ENCODE measurements at regions not wholly inside any gene's neighbourhood (a gene's known extent, or its start where the extent isn't known, plus 50 kb on each side); places are given as distances from the start of the nearest gene placed in this dataset.

GRCh38 chr11:127726367-127726766 lies 725.8 kb upstream of the KIRREL3 start:
- TF ChIP-seq CHD2 (IDR thresholded peaks at IDR 0.05; ENCODE audit: low read length, partially characterized antibody) (no peak), CTCF (IDR thresholded peaks at IDR 0.05) (no peak), RAD21 (IDR thresholded peaks at IDR 0.05; ENCODE audit: low read length) (no peak), USF1 (IDR thresholded peaks at IDR 0.05; ENCODE audit: borderline replicate concordance, low read depth) (no peak), GATA2 (CRISPR knock-in tag; IDR thresholded peaks at IDR 0.05) (no peak), POLR2AphosphoS5 (IDR thresholded peaks at IDR 0.05; ENCODE audit: low read depth, low read length) (no peak), MAX (IDR thresholded peaks at IDR 0.05; ENCODE audit: low read depth) (no peak), GABPA (IDR thresholded peaks at IDR 0.05; ENCODE audit: low read depth) (no peak), SIN3A (IDR thresholded peaks at IDR 0.05; ENCODE audit: borderline replicate concordance, low read depth, low read length) (no peak), JUND (IDR thresholded peaks at IDR 0.05) (no peak), MXI1 (IDR thresholded peaks at IDR 0.05; ENCODE audit: low read depth, low read length) (no peak), EP300 (IDR thresholded peaks at IDR 0.05; ENCODE audit: borderline replicate concordance in 1 of 2, low read depth in 1 of 2, low read length in 1 of 2) (no peak), ZBTB33 (IDR thresholded peaks at IDR 0.05; ENCODE audit: borderline replicate concordance, low read depth) (no peak)

Data from SK-N-SH (cell line).